GM06990 (cell line): ENCODE measurements at regions not wholly inside any gene's neighbourhood (a gene's known extent, or its start where the extent isn't known, plus 50 kb on each side); places are given as distances from the start of the nearest gene placed in this dataset.

ENCODE experiments used
- DNase-seq: peaks from one replicate; pipeline ENCODE4 v3.0.0-alpha.2; 2011; ENCODE audit not compliant: insufficient read length; ENCODE audit errors: extremely low read depth
- H3K27me3 ChIP-seq: replicated peaks from 2 replicates; pipeline ENCODE4 v1.6.0; 2011; ENCODE audit warnings: low read length; ENCODE audit not compliant: control insufficient read depth, insufficient read depth
- H3K36me3 ChIP-seq: 2 replicates; pipeline ENCODE4 v1.5.1; 2011; ENCODE audit warnings: low read length; ENCODE audit not compliant: control insufficient read depth, insufficient read depth
- H3K4me3 ChIP-seq: replicated peaks from 2 replicates; pipeline ENCODE4 v1.5.1; 2011; ENCODE audit warnings: low read depth, mild to moderate bottlenecking, control low read depth, low read length
- CTCF ChIP-seq: IDR thresholded peaks from 2 replicates; pipeline ENCODE4 v1.5.1; 2011; ENCODE audit warnings: low read length, control low read depth, mild to moderate bottlenecking, inconsistent platforms; ENCODE audit not compliant: insufficient read depth, poor library complexity, severe bottlenecking

GRCh38 chr6:140252099-140252498 lies 877.7 kb upstream of the CITED2 start:
- no peak for DNase-seq

GRCh38 chr6:140245296-140246040 lies 871.0 kb upstream of the CITED2 start:
- TF ChIP-seq CTCF: no peak

More at GRCh38 chr6:140252099-140252498, 877.7 kb upstream of the CITED2 start:
- Histone ChIP-seq H3K4me3 (no peak overlapping the region), H3K27me3 (no peaks in the 10 kb centered on the region), H3K36me3 (no peaks in the 10 kb centered on the region)
- TF ChIP-seq CTCF: no peak

GRCh38 chr6:140237251-140237650 lies 862.8 kb upstream of the CITED2 start:
- no peak overlapping the region for H3K4me3 ChIP-seq
- TF ChIP-seq CTCF: no peak
- H3K27me3 ChIP-seq: no peaks in the 10 kb centered on the region
- no peak for DNase-seq
- no peaks in the 10 kb centered on the region for H3K36me3 ChIP-seq

More at GRCh38 chr6:140245296-140246040, 871.0 kb upstream of the CITED2 start:
- H3K36me3 ChIP-seq: no peaks in the 10 kb centered on the region
- H3K27me3 ChIP-seq: no peaks in the 10 kb centered on the region
- DNase-seq: no peak
- H3K4me3 ChIP-seq: no peak overlapping the region

GRCh38 chr6:140236732-140237131 lies 862.3 kb upstream of the CITED2 start:
- H3K4me3 ChIP-seq: no peak overlapping the region
- TF ChIP-seq CTCF: no peak
- DNase-seq: no peak
- no peaks in the 10 kb centered on the region for H3K27me3 ChIP-seq
- H3K36me3 ChIP-seq: no peaks in the 10 kb centered on the region

GRCh38 chr6:140230282-140230681 lies 855.8 kb upstream of the CITED2 start:
- Histone ChIP-seq H3K36me3 (no peaks in the 10 kb centered on the region), H3K27me3 (no peaks in the 10 kb centered on the region), H3K4me3 (no peak overlapping the region)
- no peak for DNase-seq
- TF ChIP-seq CTCF: no peak
